H1 (cell line): ENCODE measurements at regions not wholly inside any gene's neighbourhood (a gene's known extent, or its start where the extent isn't known, plus 50 kb on each side); places are given as distances from the start of the nearest gene placed in this dataset.

Experiments used
- EGR1 ChIP-seq: IDR thresholded peaks from 2 replicates; pipeline ENCODE4 v1.6.1; 2011; ENCODE audit warnings: low read depth, low read length, borderline replicate concordance
- EZH2 ChIP-seq: fragments of 200-600 bp; sonication (generic); IDR thresholded peaks from 2 replicates; pipeline ENCODE4 v1.7.1; 2012; ENCODE audit warnings: low read depth, mild to moderate bottlenecking, moderate library complexity, low read length, inconsistent platforms; ENCODE audit not compliant: severe bottlenecking
- GTF2F1 ChIP-seq: IDR thresholded peaks from 2 replicates; pipeline ENCODE4 v1.6.1; 2012; ENCODE audit warnings: low read depth, low read length, improper control_type of control experiment, borderline replicate concordance
- HDAC2 ChIP-seq, 2 experiments: fragments of 300-600 bp in 1 of 2; sonication (generic) in 1 of 2; IDR thresholded peaks; 2 replicates each; pipeline ENCODE4 v1.6.1; 2011 to 2012; ENCODE audit warnings: low read depth in 2 of 2, low read length in 2 of 2, mild to moderate bottlenecking in 2 of 2, moderate library complexity in 2 of 2, borderline replicate concordance in 1 of 2, inconsistent platforms in 1 of 2
- JUN ChIP-seq: IDR thresholded peaks from 2 replicates; pipeline ENCODE4 v1.6.1; 2011; ENCODE audit warnings: low read depth, mild to moderate bottlenecking, improper control_type of control experiment, low read length
- JUND ChIP-seq: IDR thresholded peaks from 2 replicates; pipeline ENCODE4 v1.6.1; 2011; ENCODE audit warnings: mild to moderate bottlenecking, improper control_type of control experiment, low read length
- POLR2A ChIP-seq, 2 experiments: IDR thresholded peaks; 1 replicate in 1 of 2; 2 replicates in 1 of 2; pipeline ENCODE4 v1.6.1; 2011; ENCODE audit warnings: low read depth in 2 of 2, low read length in 2 of 2, mild to moderate bottlenecking in 2 of 2; ENCODE audit errors: control extremely low read depth in 1 of 2
- RAD21 ChIP-seq, 2 experiments: IDR thresholded peaks in 1 of 2; conservative IDR thresholded peaks in 1 of 2; 2 replicates each; pipeline ENCODE4 v1.6.1; 2011; ENCODE audit warnings: low read depth in 2 of 2, low read length in 2 of 2, improper control_type of control experiment in 1 of 2, inconsistent platforms in 1 of 2, mild to moderate bottlenecking in 1 of 2, moderate library complexity in 1 of 2
- RFX5 ChIP-seq: IDR thresholded peaks from 2 replicates; pipeline ENCODE4 v1.6.1; 2011; ENCODE audit warnings: low read depth, low read length, improper control_type of control experiment, borderline replicate concordance
- SP4 ChIP-seq: IDR thresholded peaks from 2 replicates; pipeline ENCODE4 v1.6.1; 2012; ENCODE audit warnings: low read length, inconsistent platforms
- SUZ12 ChIP-seq: fragments of 200-600 bp; sonication (generic); IDR thresholded peaks from 2 replicates; pipeline ENCODE4 v1.6.1; 2012; ENCODE audit warnings: mild to moderate bottlenecking, inconsistent platforms, low read length, moderate library complexity, mixed read lengths
- TF ChIP-seq, protein P1 (sequence below), 3 experiments: IDR thresholded peaks; 1 replicate in 2 of 3; 2 replicates in 1 of 3; pipeline versions ENCODE4 v1.5.1 to v1.6.1; 2011; ENCODE audit warnings: low read length in 3 of 3, mild to moderate bottlenecking in 3 of 3, inconsistent platforms in 2 of 3, low read depth in 1 of 3, moderate library complexity in 1 of 3; ENCODE audit not compliant: insufficient read depth in 1 of 3; ENCODE audit errors: control extremely low read depth in 1 of 3

- TF ChIP-seq HDAC2 (IDR thresholded peaks at IDR 0.05; ENCODE audit: borderline replicate concordance in 1 of 2, low read depth in 2 of 2, low read length in 2 of 2) (no peak), SUZ12 (no peak), JUND (no peak), EZH2 (no peak), JUN (no peak), EGR1 (no peak), SP4 (no peak), POLR2A (IDR thresholded peaks at IDR 0.05; ENCODE audit: control extremely low read depth in 1 of 2, low read depth in 2 of 2, low read length in 2 of 2) (no peak), GTF2F1 (no peak), RAD21 (IDR thresholded peaks at IDR 0.05 in 1 of 2, conservative IDR thresholded peaks at IDR 0.05 in 1 of 2; ENCODE audit: low read depth in 2 of 2, low read length in 2 of 2) (no peak), RFX5 (no peak)
- TF ChIP-seq, protein P1, sequence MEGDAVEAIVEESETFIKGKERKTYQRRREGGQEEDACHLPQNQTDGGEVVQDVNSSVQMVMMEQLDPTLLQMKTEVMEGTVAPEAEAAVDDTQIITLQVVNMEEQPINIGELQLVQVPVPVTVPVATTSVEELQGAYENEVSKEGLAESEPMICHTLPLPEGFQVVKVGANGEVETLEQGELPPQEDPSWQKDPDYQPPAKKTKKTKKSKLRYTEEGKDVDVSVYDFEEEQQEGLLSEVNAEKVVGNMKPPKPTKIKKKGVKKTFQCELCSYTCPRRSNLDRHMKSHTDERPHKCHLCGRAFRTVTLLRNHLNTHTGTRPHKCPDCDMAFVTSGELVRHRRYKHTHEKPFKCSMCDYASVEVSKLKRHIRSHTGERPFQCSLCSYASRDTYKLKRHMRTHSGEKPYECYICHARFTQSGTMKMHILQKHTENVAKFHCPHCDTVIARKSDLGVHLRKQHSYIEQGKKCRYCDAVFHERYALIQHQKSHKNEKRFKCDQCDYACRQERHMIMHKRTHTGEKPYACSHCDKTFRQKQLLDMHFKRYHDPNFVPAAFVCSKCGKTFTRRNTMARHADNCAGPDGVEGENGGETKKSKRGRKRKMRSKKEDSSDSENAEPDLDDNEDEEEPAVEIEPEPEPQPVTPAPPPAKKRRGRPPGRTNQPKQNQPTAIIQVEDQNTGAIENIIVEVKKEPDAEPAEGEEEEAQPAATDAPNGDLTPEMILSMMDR (IDR thresholded peaks at IDR 0.05; ENCODE audit: control extremely low read depth in 1 of 3, insufficient read depth in 1 of 3, low read depth in 1 of 3, low read length in 3 of 3): no peak
Observed at GRCh38 chr12:68530965-68531364, 79.7 kb upstream of the RAP1B start.
